OCI-LY3 (cell line): ENCODE measurements at regions not wholly inside any gene's neighbourhood (a gene's known extent, or its start where the extent isn't known, plus 50 kb on each side); places are given as distances from the start of the nearest gene placed in this dataset.

ENCODE experiments used
- H2AFZ ChIP-seq: fragments of 200-600, 300-600 bp; shearing (Covaris generic); 2 replicates; pipeline ENCODE4 v1.6.0; 2014; ENCODE audit warnings: antibody characterized with exemption, low read depth, low read length
- H3K27ac ChIP-seq: fragments of 200-600, 300-600 bp; sonication (generic); 2 replicates; pipeline ENCODE4 v1.5.1; 2014; ENCODE audit warnings: mild to moderate bottlenecking, low read length, moderate library complexity, mixed read lengths
- H3K27me3 ChIP-seq: fragments of 200-600, 300-600 bp; sonication (generic); 2 replicates; pipeline ENCODE4 v1.6.1; 2014; ENCODE audit warnings: low read depth, low read length, mixed read lengths
- H3K36me3 ChIP-seq: fragments of 200-600, 300-600 bp; sonication (generic); replicated peaks from 2 replicates; pipeline ENCODE3; 2014; ENCODE audit warnings: low read depth, low read length, mixed read lengths
- H3K4me1 ChIP-seq: fragments of 300-600, 200-600 bp; sonication (generic); 2 replicates; pipeline ENCODE4 v1.6.1; 2014; ENCODE audit warnings: low read length, mixed read lengths
- H3K4me2 ChIP-seq: fragments of 200-600, 300-600 bp; sonication (generic); 2 replicates; pipeline ENCODE4 v1.6.1; 2014; ENCODE audit warnings: low read length, mixed read lengths
- H3K4me3 ChIP-seq: fragments of 300-600, 200-600 bp; sonication (generic); 2 replicates; pipeline ENCODE4 v1.5.1; 2014; ENCODE audit warnings: antibody characterized with exemption, mild to moderate bottlenecking, low read length, moderate library complexity
- H3K79me2 ChIP-seq: fragments of 300-600, 200-600 bp; shearing (Covaris generic); 2 replicates; pipeline ENCODE4 v1.6.1; 2014; ENCODE audit warnings: mild to moderate bottlenecking, low read length, mixed read lengths
- H3K9ac ChIP-seq: fragments of 300-600, 200-600 bp; shearing (Covaris generic); 2 replicates; pipeline ENCODE4 v1.6.0; 2014; ENCODE audit warnings: mild to moderate bottlenecking, low read length, moderate library complexity
- H3K9me3 ChIP-seq: fragments of 200-600, 300-600 bp; shearing (Covaris generic); 2 replicates; pipeline ENCODE4 v1.6.1; 2014; ENCODE audit warnings: low read length, mixed read lengths; ENCODE audit not compliant: insufficient read depth
- H4K20me1 ChIP-seq: fragments of 200-600, 300-600 bp; sonication (generic); 2 replicates; pipeline ENCODE4 v1.6.1; 2016; ENCODE audit warnings: low read length, mixed read lengths; ENCODE audit not compliant: insufficient read depth
- CTCF ChIP-seq: fragments of 200-600, 300-600 bp; sonication (generic); IDR thresholded peaks from 2 replicates; pipeline ENCODE4 v1.5.1; 2014; ENCODE audit warnings: antibody characterized with exemption, low read length, low read depth
- EZH2phosphoT487 ChIP-seq: fragments of 200-600 bp; shearing (Covaris generic); IDR thresholded peaks from 2 replicates; pipeline ENCODE4 v1.6.1; 2018; ENCODE audit warnings: antibody characterized with exemption, mixed run types, low read depth

DNA sequence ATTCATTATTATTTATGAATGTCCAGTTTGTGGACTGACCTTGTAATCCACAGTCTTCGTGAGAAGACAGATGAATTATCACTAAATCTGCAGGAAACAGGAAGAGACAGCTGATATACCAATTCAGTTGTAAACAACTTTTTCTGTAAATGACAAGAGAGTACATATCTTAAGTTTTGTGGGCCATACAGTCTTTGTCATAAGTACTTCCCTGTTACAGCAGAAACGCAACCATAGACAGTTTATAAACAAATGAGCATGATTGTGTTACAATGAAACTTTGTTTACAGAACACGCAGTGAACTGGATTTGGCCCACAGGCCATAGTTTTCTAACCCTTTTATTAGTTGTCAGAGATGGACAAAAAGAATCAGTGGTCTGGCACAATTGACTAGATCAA is 443.4 kb downstream of the PDGFC start:
- H3K9me3 ChIP-seq = no peaks in the 10 kb centered on the region
- H3K4me1 ChIP-seq = no peaks in the 10 kb centered on the region
- H3K79me2 ChIP-seq = no peaks in the 10 kb centered on the region
- no peaks in the 10 kb centered on the region for H4K20me1 ChIP-seq
- H3K36me3 ChIP-seq = no peaks in the 10 kb centered on the region
- no peak overlapping the region for H2AFZ ChIP-seq
- no peak overlapping the region for H3K4me2 ChIP-seq
- no peak overlapping the region for H3K4me3 ChIP-seq
- TF ChIP-seq EZH2phosphoT487 (no peak), CTCF (no peak)
- no peak overlapping the region for H3K27ac ChIP-seq
- no peak overlapping the region for H3K9ac ChIP-seq
- H3K27me3 ChIP-seq = no peaks in the 10 kb centered on the region

DNA sequence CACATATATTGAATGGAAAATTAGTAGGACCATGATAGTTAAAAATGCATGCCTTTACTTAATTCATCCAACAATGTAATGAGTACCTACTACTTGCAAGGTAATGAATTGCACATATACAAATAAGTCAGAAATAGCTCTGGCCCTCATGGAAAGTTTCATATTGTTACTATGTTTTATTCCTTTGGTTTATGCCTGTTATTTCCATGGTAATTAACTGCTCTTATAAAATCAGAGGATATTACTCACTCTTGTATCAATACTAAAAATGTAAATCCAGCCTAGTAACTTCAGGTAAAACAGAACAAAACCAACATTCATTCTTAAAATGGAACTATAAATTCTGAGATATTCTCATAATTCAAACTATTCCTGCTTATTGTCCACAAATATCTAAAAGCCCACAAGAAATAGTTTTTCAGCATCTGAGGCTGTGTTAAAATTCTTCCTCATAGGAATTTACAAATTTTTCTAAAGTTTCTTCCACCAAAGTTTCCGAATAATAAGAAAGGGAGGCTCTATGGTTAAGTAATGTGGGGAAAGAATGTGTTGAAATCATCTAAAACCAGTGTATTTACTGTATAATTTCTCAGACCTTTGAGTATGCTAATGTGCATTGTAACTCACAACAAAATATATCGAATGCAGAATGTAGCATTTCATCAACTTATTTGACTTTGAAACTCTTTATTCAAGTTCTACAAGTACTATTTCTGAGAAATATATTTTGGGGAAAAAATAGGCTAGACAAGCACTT is 444.2 kb downstream of the PDGFC start:
- Histone ChIP-seq H3K27me3 (no peaks in the 10 kb centered on the region), H3K4me1 (no peaks in the 10 kb centered on the region), H3K9me3 (no peaks in the 10 kb centered on the region), H2AFZ (no peak overlapping the region), H3K79me2 (no peaks in the 10 kb centered on the region), H3K4me2 (no peak overlapping the region), H3K27ac (no peak overlapping the region), H4K20me1 (no peaks in the 10 kb centered on the region), H3K9ac (no peak overlapping the region), H3K4me3 (no peak overlapping the region), H3K36me3 (no peaks in the 10 kb centered on the region)
- TF ChIP-seq EZH2phosphoT487 = no peak
- TF ChIP-seq CTCF = no peak

DNA sequence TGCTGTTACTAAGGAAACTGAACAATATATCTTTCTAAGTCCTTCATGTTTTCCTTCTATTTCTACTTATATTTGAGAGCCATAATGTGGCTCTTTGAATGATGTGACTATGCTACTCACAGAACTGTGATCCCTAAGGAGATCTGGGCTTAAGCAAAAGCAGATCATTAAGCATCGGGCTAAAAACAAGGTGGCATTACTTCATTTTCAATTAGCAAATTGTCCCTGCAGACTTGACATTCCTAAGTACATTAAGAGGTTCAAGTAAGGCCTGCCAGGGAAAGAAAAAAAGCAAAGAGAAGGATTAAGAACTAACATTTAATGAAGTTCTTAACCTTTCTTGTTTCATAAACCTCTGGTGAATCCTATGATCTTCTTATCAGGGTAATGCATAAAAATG is 447.6 kb downstream of the PDGFC start:
- H3K4me3 ChIP-seq = no peak overlapping the region
- no peaks in the 10 kb centered on the region for H4K20me1 ChIP-seq
- H3K27me3 ChIP-seq = no peaks in the 10 kb centered on the region
- H3K79me2 ChIP-seq = no peaks in the 10 kb centered on the region
- H3K4me2 ChIP-seq = no peak overlapping the region
- no peak overlapping the region for H2AFZ ChIP-seq
- H3K36me3 ChIP-seq = no peaks in the 10 kb centered on the region
- H3K27ac ChIP-seq = no peak overlapping the region
- H3K9me3 ChIP-seq = no peaks in the 10 kb centered on the region
- H3K4me1 ChIP-seq = no peaks in the 10 kb centered on the region
- TF ChIP-seq CTCF = no peak
- no peak for TF ChIP-seq EZH2phosphoT487
- no peak overlapping the region for H3K9ac ChIP-seq

GRCh38 chr4:156523492-156523891 is 448.1 kb downstream of the PDGFC start:
- no peak overlapping the region for H3K4me2 ChIP-seq
- H3K36me3 ChIP-seq = no peaks in the 10 kb centered on the region
- no peak overlapping the region for H2AFZ ChIP-seq
- no peaks in the 10 kb centered on the region for H4K20me1 ChIP-seq
- H3K27ac ChIP-seq = no peak overlapping the region
- no peaks in the 10 kb centered on the region for H3K9me3 ChIP-seq
- no peaks in the 10 kb centered on the region for H3K79me2 ChIP-seq
- no peak for TF ChIP-seq EZH2phosphoT487
- no peak for TF ChIP-seq CTCF
- H3K27me3 ChIP-seq = no peaks in the 10 kb centered on the region
- H3K4me3 ChIP-seq = no peak overlapping the region
- H3K9ac ChIP-seq = no peak overlapping the region
- H3K4me1 ChIP-seq = no peaks in the 10 kb centered on the region
